ENCODE measurements at regions not wholly inside any gene's neighbourhood (a gene's known extent, or its start where the extent isn't known, plus 50 kb on each side); places are given as distances from the start of the nearest gene placed in this dataset.

GRCh38 chr5:81850501-81851357 lies 99.8 kb upstream of the SSBP2 start:
- TF ChIP-seq POLR2AphosphoS5 (IDR thresholded peaks at IDR 0.05) (peak; percentile 54), EP300 (IDR thresholded peaks at IDR 0.05) (no peak), POLR2A (IDR thresholded peaks at IDR 0.05) (no peak)
